Heart right ventricle (tissue), 16 donors: ENCODE measurements at regions not wholly inside any gene's neighbourhood (a gene's known extent, or its start where the extent isn't known, plus 50 kb on each side); places are given as distances from the start of the nearest gene placed in this dataset.

Experiments used
- ATAC-seq, 8 donors: fragments of 200-7000 bp; cut with Tn5 transposase; one replicate each; pipeline ENCODE4 v1.9.1; 2020; ENCODE audit warnings: mild to moderate bottlenecking in 8 of 8, moderate library complexity in 8 of 8, moderate number of reproducible peaks in 1 of 8
- DNase-seq, 2 donors: peaks; one replicate each; pipeline ENCODE4 v3.0.0-alpha.2; 2020
- H3K27ac ChIP-seq, 10 donors: fragments of 200-600 bp; sonication (generic) in 2 of 10; one replicate each; pipeline versions ENCODE4 v1.5.0 to v1.8.0; 2020 to 2022; ENCODE audit warnings: mild to moderate bottlenecking in 3 of 10
- H3K27me3 ChIP-seq, 7 donors: fragments of 200-600 bp; one replicate each; pipeline ENCODE4 v1.8.0; 2021 to 2022; ENCODE audit warnings: mild to moderate bottlenecking in 2 of 7
- H3K36me3 ChIP-seq, 9 donors: fragments of 200-600 bp; sonication (generic) in 1 of 9; one replicate each; pipeline versions ENCODE4 v1.5.0 to v1.8.0; 2020 to 2022; ENCODE audit warnings: mild to moderate bottlenecking in 2 of 9
- H3K4me1 ChIP-seq, 9 donors: fragments of 200-600 bp; sonication (generic) in 1 of 9; one replicate each; pipeline versions ENCODE4 v1.5.0 to v1.8.0; 2020 to 2022; ENCODE audit warnings: mild to moderate bottlenecking in 4 of 9
- H3K4me3 ChIP-seq, 10 donors: fragments of 200-600 bp; sonication (generic) in 2 of 10; one replicate each; pipeline versions ENCODE4 v1.5.0 to v1.8.0; 2020 to 2022; ENCODE audit warnings: mild to moderate bottlenecking in 7 of 10, moderate library complexity in 2 of 10
- H3K9me3 ChIP-seq, 11 donors: fragments of 200-600 bp in 10 of 11; sonication (generic) in 2 of 11; one replicate each; pipeline versions ENCODE4 v1.5.0 to v1.8.0; 2013 to 2022; ENCODE audit warnings: mild to moderate bottlenecking in 2 of 11, control low read depth in 1 of 11, moderate library complexity in 1 of 11
- WGBS, 2 donors: extraction: QIAGEN DNeasy Blood & Tissue Kit; methylation state at CpG; one replicate each; pipeline ENCODE4 v1.1.7; 2013; ENCODE audit warnings: inconsistent platforms in 1 of 2; 5-methylcytosine and 5-hydroxymethylcytosine counted together
- intact Hi-C, 10 donors: fragments of 100-400 bp; cut with DNase I; formaldehyde crosslinking; loops; one replicate each; pipeline versions ENCODE4 v1.11.1 to v1.14.2; 2022
- TF ChIP-seq, protein P1 (sequence below), 9 donors: fragments of 200-600 bp; sonication (generic) in 2 of 9; IDR thresholded peaks; one replicate each; pipeline versions ENCODE4 v1.5.0 to v1.8.0; 2021 to 2022; ENCODE audit warnings: antibody characterized with exemption in 9 of 9, mild to moderate bottlenecking in 5 of 9, moderate library complexity in 1 of 9
- donor health status: Arrhythmogenic right ventricular cardiomyopathy.
- donor health status: ischemic (EF 13 %, LVEDD 7.1; RV severe dilation, severe dysfunction).
- donor health status: healthy with polysubstance abuse.
- donor health status: DM: no; HTN: yes; CAD: no.
- donor health status: DM: no; HTN: no; CAD: no.
- donor health status: ischemic (EF 25% LVEDD 6.9; RV normal size, moderate dysfunction).
- donor health status: ischemic (EF 25% LVEDD 5.7; RV mildly dilated, moderate dysfunction).
- donor health status: healthy.
- donor health status: DM: yes; HTN: yes; CAD: no.
- donor health status: Ischemic cardiomyopathy.
- donor health status: ischemic (EF 35%, LVEDD 5.7; RV mildly dilated, moderate dysfunction).
- donor health status: nonischemic (EF 11% LVEDD 7.7; RV severe dilation, severe dysfunction).
- donor health status: DM: yes; HTN: yes; CAD: no.
- donor health status: PGD.
- donor health status: ischemic (EF 29% LVEDD 5.4; RV normal size, mild dysfunction).
- donor health status: nonischemic (EF 23%, LVEDD 6.1; RV moderate dilation, normal function).

DNA sequence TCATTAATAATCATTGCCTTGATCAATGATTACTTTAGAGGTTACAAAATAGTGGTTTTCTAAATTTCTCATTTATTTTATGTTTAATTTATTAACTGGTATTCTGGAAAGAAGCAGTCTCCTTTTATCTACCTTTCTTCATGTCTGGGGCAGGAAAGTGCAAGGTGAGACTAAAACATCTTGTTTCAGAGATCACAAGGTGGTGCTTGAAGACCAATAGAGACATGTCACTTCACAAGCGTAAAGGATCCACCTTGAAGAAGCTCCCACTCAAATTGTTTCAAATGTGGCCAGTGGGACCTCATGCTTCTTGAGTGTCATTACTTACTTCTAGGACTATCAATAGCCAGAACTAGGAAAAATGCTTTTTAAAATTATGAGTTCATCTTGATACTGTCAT, 1568.7 kb downstream of the RPA4 start:
- H3K9me3 ChIP-seq, result no peaks in the 10 kb centered on the region
- ATAC-seq (no peak), DNase-seq (no peak)
- H3K4me3 ChIP-seq, result no peak overlapping the region
- no peaks in the 10 kb centered on the region for H3K27me3 ChIP-seq
- no peaks in the 10 kb centered on the region for H3K4me1 ChIP-seq
- WGBS, 2 donors, result 83 to 100% methylated on average over 1 of the region's 1 CpG
- H3K27ac ChIP-seq, result no peak overlapping the region
- TF ChIP-seq, protein P1, sequence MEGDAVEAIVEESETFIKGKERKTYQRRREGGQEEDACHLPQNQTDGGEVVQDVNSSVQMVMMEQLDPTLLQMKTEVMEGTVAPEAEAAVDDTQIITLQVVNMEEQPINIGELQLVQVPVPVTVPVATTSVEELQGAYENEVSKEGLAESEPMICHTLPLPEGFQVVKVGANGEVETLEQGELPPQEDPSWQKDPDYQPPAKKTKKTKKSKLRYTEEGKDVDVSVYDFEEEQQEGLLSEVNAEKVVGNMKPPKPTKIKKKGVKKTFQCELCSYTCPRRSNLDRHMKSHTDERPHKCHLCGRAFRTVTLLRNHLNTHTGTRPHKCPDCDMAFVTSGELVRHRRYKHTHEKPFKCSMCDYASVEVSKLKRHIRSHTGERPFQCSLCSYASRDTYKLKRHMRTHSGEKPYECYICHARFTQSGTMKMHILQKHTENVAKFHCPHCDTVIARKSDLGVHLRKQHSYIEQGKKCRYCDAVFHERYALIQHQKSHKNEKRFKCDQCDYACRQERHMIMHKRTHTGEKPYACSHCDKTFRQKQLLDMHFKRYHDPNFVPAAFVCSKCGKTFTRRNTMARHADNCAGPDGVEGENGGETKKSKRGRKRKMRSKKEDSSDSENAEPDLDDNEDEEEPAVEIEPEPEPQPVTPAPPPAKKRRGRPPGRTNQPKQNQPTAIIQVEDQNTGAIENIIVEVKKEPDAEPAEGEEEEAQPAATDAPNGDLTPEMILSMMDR (IDR thresholded peaks at IDR 0.05), result no peak
- intact Hi-C loops, result no loop called here
- H3K36me3 ChIP-seq, result no peaks in the 10 kb centered on the region

DNA sequence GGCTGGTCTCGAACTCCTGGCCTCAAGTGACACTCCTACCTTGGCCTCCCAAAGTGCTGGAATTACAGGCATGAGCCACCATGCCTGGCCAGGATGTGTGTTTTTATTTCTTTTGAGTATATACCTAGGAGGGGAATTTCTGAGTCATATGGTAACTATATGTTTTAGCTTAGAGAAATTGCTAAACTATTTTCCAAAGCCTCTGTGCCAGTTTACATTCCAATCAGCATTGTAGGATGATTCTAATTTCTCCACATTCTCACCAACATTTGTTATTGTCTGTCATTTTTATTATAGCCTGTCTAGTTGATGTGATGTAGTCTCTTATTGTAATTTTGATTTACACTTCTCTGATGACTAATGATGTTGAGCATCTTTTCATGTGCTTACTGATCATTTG, 1576.0 kb downstream of the RPA4 start:
- intact Hi-C loops, result no loop called here
- Histone ChIP-seq H3K36me3 (no peaks in the 10 kb centered on the region), H3K4me3 (no peak overlapping the region), H3K27me3 (peaks cover 0 to 16% (median 0%) of the 10 kb centered on the region in 7 donors), H3K9me3 (no peaks in the 10 kb centered on the region), H3K27ac (no peak overlapping the region), H3K4me1 (no peaks in the 10 kb centered on the region)
- DNase-seq (no peak), ATAC-seq (no peak)
- WGBS, 2 donors, result 50 to 66% methylated on average over 1 of the region's 1 CpG
- TF ChIP-seq, protein P1 (IDR thresholded peaks at IDR 0.05), result no peak

DNA sequence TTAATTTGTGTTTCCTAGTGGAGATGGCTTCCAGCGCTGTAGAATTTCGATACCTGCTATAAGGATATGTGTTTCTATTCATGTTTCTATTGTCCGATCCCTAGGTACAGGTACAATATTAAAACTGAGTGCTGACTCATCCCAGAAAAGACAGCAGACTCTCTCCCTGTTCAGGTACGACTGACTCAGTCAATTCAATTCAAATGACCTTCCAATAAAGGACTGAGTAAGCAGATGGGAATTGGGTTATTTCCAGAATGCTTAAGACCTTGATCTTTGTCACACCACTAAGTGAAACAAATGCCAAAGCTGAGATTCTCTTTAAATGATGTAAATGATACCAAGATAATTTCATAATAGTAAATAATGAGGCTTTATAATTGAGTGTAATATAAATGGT, 1596.9 kb downstream of the RPA4 start:
- ATAC-seq (no peak), DNase-seq (no peak)
- no peaks in the 10 kb centered on the region for H3K36me3 ChIP-seq
- TF ChIP-seq, protein P1 (IDR thresholded peaks at IDR 0.05), result no peak
- H3K27me3 ChIP-seq, result peaks cover 0 to 10% (median 0%) of the 10 kb centered on the region in 7 donors
- no peak overlapping the region for H3K4me3 ChIP-seq
- WGBS, 2 donors, result 86 to 87% methylated on average over 4 of the region's 4 CpGs
- H3K27ac ChIP-seq, result no peak overlapping the region
- H3K9me3 ChIP-seq, result no peaks in the 10 kb centered on the region
- no peaks in the 10 kb centered on the region for H3K4me1 ChIP-seq
- intact Hi-C loops, result no loop called here

DNA sequence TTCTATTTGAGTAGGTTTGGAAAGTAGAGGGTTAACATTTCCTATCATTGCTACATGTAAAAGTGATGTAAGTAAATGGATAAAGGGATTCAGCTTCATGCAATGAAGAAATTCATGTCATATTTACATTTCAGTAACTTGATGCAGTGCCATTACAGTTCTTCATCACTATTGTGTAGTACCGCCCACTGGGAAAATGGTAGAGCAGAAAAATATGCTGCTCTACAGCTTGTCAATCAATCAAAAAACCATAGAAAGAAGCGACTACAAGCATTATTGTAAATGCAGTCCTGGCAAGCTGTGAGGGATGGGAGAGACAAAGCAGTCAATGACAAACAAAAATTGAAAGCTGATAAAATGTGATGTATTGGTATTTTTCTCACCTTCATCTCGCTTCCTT, 1597.9 kb downstream of the RPA4 start:
- H3K27me3 ChIP-seq, result peaks cover 0 to 10% (median 0%) of the 10 kb centered on the region in 7 donors
- WGBS, 2 donors, result 71 to 75% methylated on average over 3 of the region's 3 CpGs
- intact Hi-C loops, result no loop called here

More for the DNA sequence above, 1597.9 kb downstream of the RPA4 start:
- ATAC-seq (no peak), DNase-seq (no peak)
- no peak overlapping the region for H3K27ac ChIP-seq
- TF ChIP-seq, protein P1 (IDR thresholded peaks at IDR 0.05), result no peak
- H3K36me3 ChIP-seq, result no peaks in the 10 kb centered on the region
- no peaks in the 10 kb centered on the region for H3K4me1 ChIP-seq
- no peaks in the 10 kb centered on the region for H3K9me3 ChIP-seq
- H3K4me3 ChIP-seq, result no peak overlapping the region
